Lung (tissue), 11 donors: ENCODE measurements at regions not wholly inside any gene's neighbourhood (a gene's known extent, or its start where the extent isn't known, plus 50 kb on each side); places are given as distances from the start of the nearest gene placed in this dataset.
A peak's percentile ranks its signal among the peaks of the same experiment; 100 is the strongest.
"Not testable (repeated sequence)": the region's sequence is repeated elsewhere in the genome, so short reads cannot be mapped to it uniquely, and the experiment has no call there.

Experiments used
- ATAC-seq: fragments of 200-7000 bp; cut with Tn5 transposase; one replicate; pipeline ENCODE4 v1.9.1; 2020; ENCODE audit warnings: moderate number of reproducible peaks; ENCODE audit not compliant: insufficient read depth, low FRiP score
- DNase-seq, 3 donors: peaks; one replicate each; pipeline ENCODE4 v3.0.0-alpha.2; 2013 to 2017
- H3K27ac ChIP-seq, 2 donors: one replicate each; pipeline ENCODE4 v1.5.1; 2013; ENCODE audit warnings: mild to moderate bottlenecking in 2 of 2, moderate library complexity in 2 of 2, control low read depth in 1 of 2, inconsistent platforms in 1 of 2, low read depth in 1 of 2, low read length in 1 of 2
- H3K27me3 ChIP-seq, 3 donors: one replicate each; pipeline ENCODE4 v1.5.1; 2013; ENCODE audit warnings: low read length in 2 of 3; ENCODE audit not compliant: control insufficient read depth in 3 of 3, insufficient read depth in 3 of 3
- H3K36me3 ChIP-seq, 4 donors: one replicate each; pipeline ENCODE4 v1.5.1; 2013; ENCODE audit warnings: low read length in 4 of 4, mild to moderate bottlenecking in 1 of 4, moderate library complexity in 1 of 4; ENCODE audit not compliant: control insufficient read depth in 4 of 4, insufficient read depth in 4 of 4
- H3K4me1 ChIP-seq, 5 donors: one replicate each; pipeline ENCODE4 v1.5.1; 2013; ENCODE audit warnings: low read length in 5 of 5, mild to moderate bottlenecking in 2 of 5, moderate library complexity in 1 of 5; ENCODE audit not compliant: control insufficient read depth in 5 of 5, insufficient read depth in 5 of 5
- H3K4me3 ChIP-seq: one replicate; pipeline ENCODE4 v1.5.1; 2013; ENCODE audit warnings: mild to moderate bottlenecking, control low read depth, moderate library complexity
- H3K9ac ChIP-seq, 2 donors: one replicate each; pipeline ENCODE4 v1.5.1; 2013; ENCODE audit warnings: low read length in 2 of 2, control low read depth in 1 of 2; ENCODE audit not compliant: insufficient read depth in 1 of 2
- H3K9me3 ChIP-seq, 4 donors: one replicate each; pipeline ENCODE4 v1.5.1; 2013; ENCODE audit warnings: low read length in 3 of 4, mild to moderate bottlenecking in 1 of 4, moderate library complexity in 1 of 4; ENCODE audit not compliant: control insufficient read depth in 4 of 4, insufficient read depth in 3 of 4
- WGBS, 2 donors: extraction: QIAGEN DNeasy Blood & Tissue Kit; methylation state at CpG; one replicate each; pipeline ENCODE4 v1.1.7; 2013; 5-methylcytosine and 5-hydroxymethylcytosine counted together
- TF ChIP-seq, protein P1 (sequence below): IDR thresholded peaks from 2 replicates; pipeline ENCODE4 v1.5.1; 2012; ENCODE audit warnings: mild to moderate bottlenecking; ENCODE audit errors: control extremely low read depth, extremely low read depth
- donor health status: control.
- donor health status: control.
- donor health status: Bipolar disorder and iron deficiency.
- donor health status: healthy.
- donor health status: DM: yes; HTN: yes; CAD: no.

DNA sequence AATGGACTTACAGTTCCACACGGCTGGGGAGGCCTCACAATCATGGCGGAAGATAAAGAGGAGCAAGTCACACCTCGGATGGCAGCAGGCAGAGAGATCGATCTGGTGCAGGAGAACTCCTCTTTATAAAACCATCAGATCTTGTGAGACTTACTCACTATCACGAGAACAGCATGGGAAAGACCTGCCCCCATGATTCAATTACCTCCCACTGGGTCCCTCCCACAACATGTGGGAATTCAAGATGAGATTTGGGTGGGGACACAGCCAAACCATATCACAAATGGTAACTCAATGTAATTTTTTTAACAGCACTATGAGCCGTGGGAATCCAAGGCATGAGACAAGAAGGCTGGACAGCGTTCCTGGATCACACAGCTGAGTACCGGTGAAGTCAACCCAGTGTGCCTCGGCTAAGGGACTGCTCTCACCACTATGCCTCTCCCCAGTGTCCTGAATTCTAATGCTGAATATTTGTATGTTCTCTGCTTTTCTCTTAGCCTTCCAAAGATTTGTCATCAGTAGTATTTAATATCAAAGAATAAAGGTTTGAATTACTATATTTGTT lies 84.3 kb downstream of the IRS2 start:
- 93 to 98% methylated on average over 9 of the region's 9 CpGs for WGBS, 2 donors
- not testable (repeated sequence) for H3K27me3 ChIP-seq, H3K36me3 ChIP-seq, H3K27ac ChIP-seq, H3K4me3 ChIP-seq, DNase-seq, ATAC-seq, H3K4me1 ChIP-seq, H3K9me3 ChIP-seq, H3K9ac ChIP-seq

DNA sequence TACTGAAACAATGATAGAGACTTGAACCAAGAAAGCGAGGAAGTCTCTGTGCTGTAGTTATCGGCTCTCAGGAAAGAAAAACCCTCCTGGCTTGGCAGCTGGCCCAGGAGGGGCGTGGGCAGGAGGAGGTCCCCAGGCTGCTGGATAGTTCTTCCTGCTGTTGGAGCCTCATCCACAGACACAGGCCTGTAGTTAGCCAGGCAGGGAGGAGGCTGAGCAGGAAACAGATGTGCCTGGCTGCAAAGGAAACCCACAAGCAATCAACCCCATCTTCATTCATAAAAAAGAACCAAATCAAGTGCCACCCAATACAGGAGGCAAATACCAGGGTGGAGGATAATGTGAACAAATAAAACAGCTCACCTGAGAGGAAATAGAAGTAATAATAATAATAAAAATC lies 86.2 kb downstream of the IRS2 start:
- Histone ChIP-seq H3K27ac (no peak overlapping the region), H3K4me1 (peaks cover 0 to 5% (median 0%) of the 10 kb centered on the region in 5 donors), H3K4me3 (no peak overlapping the region), H3K9ac (no peak overlapping the region), H3K9me3 (peaks cover 0 to 3% (median 0%) of the 10 kb centered on the region in 4 donors), H3K36me3 (no peaks in the 10 kb centered on the region), H3K27me3 (no peaks in the 10 kb centered on the region)
- ATAC-seq: peak; percentile 32
- peak; percentile 81 to 90 (median 85) for DNase-seq
- TF ChIP-seq, protein P1, sequence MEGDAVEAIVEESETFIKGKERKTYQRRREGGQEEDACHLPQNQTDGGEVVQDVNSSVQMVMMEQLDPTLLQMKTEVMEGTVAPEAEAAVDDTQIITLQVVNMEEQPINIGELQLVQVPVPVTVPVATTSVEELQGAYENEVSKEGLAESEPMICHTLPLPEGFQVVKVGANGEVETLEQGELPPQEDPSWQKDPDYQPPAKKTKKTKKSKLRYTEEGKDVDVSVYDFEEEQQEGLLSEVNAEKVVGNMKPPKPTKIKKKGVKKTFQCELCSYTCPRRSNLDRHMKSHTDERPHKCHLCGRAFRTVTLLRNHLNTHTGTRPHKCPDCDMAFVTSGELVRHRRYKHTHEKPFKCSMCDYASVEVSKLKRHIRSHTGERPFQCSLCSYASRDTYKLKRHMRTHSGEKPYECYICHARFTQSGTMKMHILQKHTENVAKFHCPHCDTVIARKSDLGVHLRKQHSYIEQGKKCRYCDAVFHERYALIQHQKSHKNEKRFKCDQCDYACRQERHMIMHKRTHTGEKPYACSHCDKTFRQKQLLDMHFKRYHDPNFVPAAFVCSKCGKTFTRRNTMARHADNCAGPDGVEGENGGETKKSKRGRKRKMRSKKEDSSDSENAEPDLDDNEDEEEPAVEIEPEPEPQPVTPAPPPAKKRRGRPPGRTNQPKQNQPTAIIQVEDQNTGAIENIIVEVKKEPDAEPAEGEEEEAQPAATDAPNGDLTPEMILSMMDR: no peak
- WGBS, 2 donors: 3 to 13% methylated on average over 3 of the region's 3 CpGs

DNA sequence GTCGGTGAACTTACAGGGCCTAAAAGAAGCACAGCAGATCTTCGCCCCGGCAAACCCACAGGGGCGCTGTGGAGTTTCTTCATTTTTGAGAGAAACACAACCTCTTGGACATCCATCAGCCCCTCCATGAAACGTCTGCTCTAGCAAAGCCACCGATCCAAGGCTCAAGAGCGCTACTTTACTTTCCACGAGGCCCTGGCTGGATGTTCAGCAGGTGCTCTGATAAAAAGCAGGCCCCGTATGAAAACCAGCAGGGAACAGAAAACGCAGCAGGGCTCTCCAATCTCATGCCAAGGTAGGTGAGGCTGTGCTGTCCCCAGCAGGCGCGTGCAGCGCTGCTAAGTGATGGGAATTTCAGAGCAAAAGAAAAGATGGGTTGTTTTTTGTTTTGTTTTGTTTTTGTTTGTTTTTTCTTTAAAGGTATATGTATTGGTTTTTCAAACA lies 86.7 kb downstream of the IRS2 start:
- 70 to 75% methylated on average over 13 of the region's 13 CpGs for WGBS, 2 donors
- no peak overlapping the region for H3K27ac ChIP-seq

DNA sequence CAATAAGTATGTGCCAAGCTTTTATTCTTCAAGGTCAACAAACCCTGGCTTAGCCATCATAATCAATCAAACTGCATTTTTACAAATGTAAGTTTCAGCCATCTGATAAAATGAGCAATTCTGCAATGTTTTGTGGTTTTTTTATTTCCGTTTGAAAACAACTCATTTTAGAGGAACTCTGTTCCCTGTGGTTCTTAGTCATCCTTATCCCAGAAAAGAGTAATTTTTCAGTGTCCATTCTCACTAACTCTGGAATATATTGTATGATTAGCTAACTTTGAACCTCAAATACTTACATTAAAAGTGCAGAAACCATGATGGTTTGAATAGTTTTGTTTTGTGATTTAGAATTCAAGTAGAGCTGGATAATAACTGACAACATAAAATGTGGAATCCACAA lies 87.6 kb downstream of the IRS2 start:
- no peak for DNase-seq
- TF ChIP-seq, protein P1: no peak
- no peaks in the 10 kb centered on the region for H3K36me3 ChIP-seq
- H3K27me3 ChIP-seq: no peaks in the 10 kb centered on the region
- no peak for ATAC-seq
- H3K27ac ChIP-seq: no peak overlapping the region
- no peak overlapping the region for H3K9ac ChIP-seq
- no peaks in the 10 kb centered on the region for H3K9me3 ChIP-seq
- 31 to 60% methylated on average over 1 of the region's 1 CpG for WGBS, 2 donors
- no peak overlapping the region for H3K4me3 ChIP-seq
- peaks cover 0 to 5% (median 0%) of the 10 kb centered on the region in 5 donors for H3K4me1 ChIP-seq

More for the DNA sequence above, 86.7 kb downstream of the IRS2 start:
- ATAC-seq (no peak), DNase-seq (no peak)
- Histone ChIP-seq H3K9me3 (peaks cover 0 to 3% (median 0%) of the 10 kb centered on the region in 4 donors), H3K4me1 (peaks cover 0 to 5% (median 0%) of the 10 kb centered on the region in 5 donors), H3K27me3 (no peaks in the 10 kb centered on the region), H3K36me3 (no peaks in the 10 kb centered on the region), H3K4me3 (no peak overlapping the region), H3K9ac (no peak overlapping the region)
- TF ChIP-seq, protein P1: no peak
